Lung (tissue), 11 donors: ENCODE measurements at regions not wholly inside any gene's neighbourhood (a gene's known extent, or its start where the extent isn't known, plus 50 kb on each side); places are given as distances from the start of the nearest gene placed in this dataset.

Experiments used
- ATAC-seq: fragments of 200-7000 bp; cut with Tn5 transposase; one replicate; pipeline ENCODE4 v1.9.1; 2020; ENCODE audit warnings: moderate number of reproducible peaks; ENCODE audit not compliant: insufficient read depth, low FRiP score
- DNase-seq, 3 donors: peaks; one replicate each; pipeline ENCODE4 v3.0.0-alpha.2; 2013 to 2017
- H3K27ac ChIP-seq, 2 donors: one replicate each; pipeline ENCODE4 v1.5.1; 2013; ENCODE audit warnings: mild to moderate bottlenecking in 2 of 2, moderate library complexity in 2 of 2, control low read depth in 1 of 2, inconsistent platforms in 1 of 2, low read depth in 1 of 2, low read length in 1 of 2
- H3K27me3 ChIP-seq, 3 donors: one replicate each; pipeline ENCODE4 v1.5.1; 2013; ENCODE audit warnings: low read length in 2 of 3; ENCODE audit not compliant: control insufficient read depth in 3 of 3, insufficient read depth in 3 of 3
- H3K36me3 ChIP-seq, 4 donors: one replicate each; pipeline ENCODE4 v1.5.1; 2013; ENCODE audit warnings: low read length in 4 of 4, mild to moderate bottlenecking in 1 of 4, moderate library complexity in 1 of 4; ENCODE audit not compliant: control insufficient read depth in 4 of 4, insufficient read depth in 4 of 4
- H3K4me1 ChIP-seq, 5 donors: one replicate each; pipeline ENCODE4 v1.5.1; 2013; ENCODE audit warnings: low read length in 5 of 5, mild to moderate bottlenecking in 2 of 5, moderate library complexity in 1 of 5; ENCODE audit not compliant: control insufficient read depth in 5 of 5, insufficient read depth in 5 of 5
- H3K4me3 ChIP-seq: one replicate; pipeline ENCODE4 v1.5.1; 2013; ENCODE audit warnings: mild to moderate bottlenecking, control low read depth, moderate library complexity
- H3K9ac ChIP-seq, 2 donors: one replicate each; pipeline ENCODE4 v1.5.1; 2013; ENCODE audit warnings: low read length in 2 of 2, control low read depth in 1 of 2; ENCODE audit not compliant: insufficient read depth in 1 of 2
- H3K9me3 ChIP-seq, 4 donors: one replicate each; pipeline ENCODE4 v1.5.1; 2013; ENCODE audit warnings: low read length in 3 of 4, mild to moderate bottlenecking in 1 of 4, moderate library complexity in 1 of 4; ENCODE audit not compliant: control insufficient read depth in 4 of 4, insufficient read depth in 3 of 4
- WGBS, 2 donors: extraction: QIAGEN DNeasy Blood & Tissue Kit; methylation state at CpG; one replicate each; pipeline ENCODE4 v1.1.7; 2013; 5-methylcytosine and 5-hydroxymethylcytosine counted together
- TF ChIP-seq, protein P1 (sequence below): IDR thresholded peaks from 2 replicates; pipeline ENCODE4 v1.5.1; 2012; ENCODE audit warnings: mild to moderate bottlenecking; ENCODE audit errors: control extremely low read depth, extremely low read depth
- donor health status: control.
- donor health status: control.
- donor health status: Bipolar disorder and iron deficiency.
- donor health status: healthy.
- donor health status: DM: yes; HTN: yes; CAD: no.

DNA sequence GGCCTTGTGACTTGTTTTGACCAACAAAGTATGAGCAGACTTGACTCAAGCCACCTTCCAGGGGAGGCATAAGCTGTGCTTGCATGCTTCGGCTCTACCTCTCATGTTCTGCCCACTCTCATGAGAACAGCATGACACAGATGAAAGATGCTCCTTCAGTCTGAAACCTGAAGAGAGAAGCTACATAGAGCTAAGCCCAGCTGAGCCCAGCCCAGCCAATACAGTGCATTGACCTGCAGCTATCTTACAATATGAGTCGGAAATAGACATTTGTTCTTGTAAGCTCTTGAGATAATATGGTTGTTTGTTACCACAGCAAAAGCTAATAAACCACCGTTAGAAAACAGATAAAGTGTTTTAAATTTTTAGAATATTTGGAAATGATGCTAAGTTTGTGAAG, 426.7 kb upstream of the PKDCC start:
- ATAC-seq, result no peak
- Histone ChIP-seq H3K27me3 (no peaks in the 10 kb centered on the region), H3K9ac (no peak overlapping the region), H3K9me3 (no peaks in the 10 kb centered on the region), H3K4me1 (peaks cover 0 to 3% (median 0%) of the 10 kb centered on the region in 5 donors), H3K27ac (no peak overlapping the region), H3K36me3 (no peaks in the 10 kb centered on the region), H3K4me3 (no peak overlapping the region)
- TF ChIP-seq, protein P1, sequence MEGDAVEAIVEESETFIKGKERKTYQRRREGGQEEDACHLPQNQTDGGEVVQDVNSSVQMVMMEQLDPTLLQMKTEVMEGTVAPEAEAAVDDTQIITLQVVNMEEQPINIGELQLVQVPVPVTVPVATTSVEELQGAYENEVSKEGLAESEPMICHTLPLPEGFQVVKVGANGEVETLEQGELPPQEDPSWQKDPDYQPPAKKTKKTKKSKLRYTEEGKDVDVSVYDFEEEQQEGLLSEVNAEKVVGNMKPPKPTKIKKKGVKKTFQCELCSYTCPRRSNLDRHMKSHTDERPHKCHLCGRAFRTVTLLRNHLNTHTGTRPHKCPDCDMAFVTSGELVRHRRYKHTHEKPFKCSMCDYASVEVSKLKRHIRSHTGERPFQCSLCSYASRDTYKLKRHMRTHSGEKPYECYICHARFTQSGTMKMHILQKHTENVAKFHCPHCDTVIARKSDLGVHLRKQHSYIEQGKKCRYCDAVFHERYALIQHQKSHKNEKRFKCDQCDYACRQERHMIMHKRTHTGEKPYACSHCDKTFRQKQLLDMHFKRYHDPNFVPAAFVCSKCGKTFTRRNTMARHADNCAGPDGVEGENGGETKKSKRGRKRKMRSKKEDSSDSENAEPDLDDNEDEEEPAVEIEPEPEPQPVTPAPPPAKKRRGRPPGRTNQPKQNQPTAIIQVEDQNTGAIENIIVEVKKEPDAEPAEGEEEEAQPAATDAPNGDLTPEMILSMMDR, result no peak
- DNase-seq, result no peak
- WGBS, 2 donors, result 79 to 89% methylated on average over 3 of the region's 3 CpGs

DNA sequence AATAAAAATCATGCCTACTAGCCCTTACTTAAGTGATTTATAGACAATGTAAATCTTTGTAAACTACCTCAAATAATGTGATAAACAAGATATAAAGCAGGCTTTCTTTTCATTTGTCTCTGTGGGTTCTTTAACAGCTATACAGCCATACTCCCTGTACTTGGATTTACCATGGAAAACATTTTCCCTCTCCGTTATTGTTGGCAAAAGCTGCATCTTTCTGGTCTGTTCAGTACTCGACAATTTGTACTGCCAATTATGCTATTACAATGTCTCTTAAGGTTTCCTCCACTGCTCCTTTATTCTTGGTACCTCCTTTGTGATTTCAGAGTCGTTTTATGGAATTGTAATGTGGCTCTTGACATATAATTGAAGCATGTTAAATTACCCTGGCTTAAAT, 426.3 kb upstream of the PKDCC start:
- H3K9me3 ChIP-seq, result no peaks in the 10 kb centered on the region
- ATAC-seq (no peak), DNase-seq (no peak)
- 64 to 66% methylated on average over 3 of the region's 3 CpGs for WGBS, 2 donors
- no peaks in the 10 kb centered on the region for H3K27me3 ChIP-seq
- peaks cover 0 to 3% (median 0%) of the 10 kb centered on the region in 5 donors for H3K4me1 ChIP-seq
- H3K4me3 ChIP-seq, result no peak overlapping the region
- H3K9ac ChIP-seq, result no peak overlapping the region
- no peak overlapping the region for H3K27ac ChIP-seq
- H3K36me3 ChIP-seq, result no peaks in the 10 kb centered on the region
- TF ChIP-seq, protein P1, result no peak

DNA sequence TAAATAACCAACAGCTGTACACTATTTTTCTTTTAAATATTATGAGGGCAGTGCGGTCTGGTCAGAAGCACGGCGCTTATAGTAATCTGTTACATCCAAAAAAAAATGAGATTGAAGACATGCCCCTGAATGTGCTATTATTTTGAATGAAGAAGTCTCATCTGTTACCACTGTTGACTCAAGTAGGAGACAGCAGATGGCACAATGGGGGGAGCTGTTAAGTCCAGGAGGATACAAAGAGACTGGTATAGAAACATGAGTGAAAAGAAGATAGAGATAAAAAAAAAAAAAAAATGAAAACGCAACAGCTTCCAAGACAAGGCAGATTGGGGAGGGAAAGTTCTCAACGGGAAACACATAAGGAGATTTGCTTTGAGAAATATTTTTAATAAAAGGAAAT, 425.5 kb upstream of the PKDCC start:
- no peaks in the 10 kb centered on the region for H3K9me3 ChIP-seq
- WGBS, 2 donors, result 94 to 95% methylated on average over 5 of the region's 5 CpGs

More for the DNA sequence above, 425.5 kb upstream of the PKDCC start:
- Histone ChIP-seq H3K36me3 (no peaks in the 10 kb centered on the region), H3K27ac (no peak overlapping the region), H3K9ac (no peak overlapping the region), H3K4me3 (no peak overlapping the region), H3K4me1 (peaks cover 0 to 3% (median 0%) of the 10 kb centered on the region in 5 donors), H3K27me3 (no peaks in the 10 kb centered on the region)
- TF ChIP-seq, protein P1, result no peak
- no peak for ATAC-seq
- DNase-seq, result no peak
